IMR-90 (cell line): ENCODE measurements at regions not wholly inside any gene's neighbourhood (a gene's known extent, or its start where the extent isn't known, plus 50 kb on each side); places are given as distances from the start of the nearest gene placed in this dataset.

Source experiments
- ATAC-seq: fragments of 200-7000 bp; cut with Tn5 transposase; 2 replicates; pipeline ENCODE4 v1.9.1; 2020; ENCODE audit warnings: low read depth, mild to moderate bottlenecking, moderate library complexity
- BruUV-seq: library from RNA; stranded (reverse); fragments of 400-500 nt; replicated peaks from 2 replicates; lab custom pipeline; 2021; lab: Mats Ljungman, UMichigan
- CTCF ChIA-PET: fragments of 300-600 bp; formaldehyde crosslinking; extraction: SDS; loops from one replicate; lab custom pipeline; 2021; ENCODE audit warnings: antibody characterized with exemption; lab: Yijun Ruan, JAX
- POLR2A ChIA-PET: fragments of 300-600 bp; sonication (Branson Sonifier 250); formaldehyde crosslinking; loops from one replicate; lab custom pipeline; 2022; ENCODE audit warnings: antibody characterized with exemption; ENCODE audit not compliant: unreplicated experiment; lab: Charles Lee
- DNase-seq: peaks from one replicate; pipeline ENCODE4 v3.0.0; 2013
- H2AFZ ChIP-seq: replicated peaks from 2 replicates; pipeline ENCODE3; 2013; ENCODE audit warnings: low read length, mild to moderate bottlenecking; ENCODE audit not compliant: poor library complexity
- H2AK5ac ChIP-seq: 2 replicates; pipeline ENCODE4 v1.6.1; 2013; ENCODE audit warnings: low read depth, low read length, inconsistent platforms
- H2AK9ac ChIP-seq: replicated peaks from 2 replicates; pipeline ENCODE3; 2013; ENCODE audit warnings: mild to moderate bottlenecking, low read depth, low read length, moderate library complexity; ENCODE audit not compliant: poor library complexity
- H2BK120ac ChIP-seq: 2 replicates; pipeline ENCODE4 v1.6.1; 2013; ENCODE audit warnings: low read depth, low read length, inconsistent platforms
- H2BK15ac ChIP-seq: 3 replicates; pipeline ENCODE4 v1.6.1; 2013; ENCODE audit warnings: low read depth, low read length, inconsistent platforms
- H2BK20ac ChIP-seq: 2 replicates; pipeline ENCODE4 v1.6.1; 2013; ENCODE audit warnings: low read depth, mild to moderate bottlenecking, inconsistent platforms, low read length, moderate library complexity
- H2BK5ac ChIP-seq: 2 replicates; pipeline ENCODE4 v1.6.1; 2013; ENCODE audit warnings: mild to moderate bottlenecking, low read depth, low read length, inconsistent platforms; ENCODE audit not compliant: poor library complexity, severe bottlenecking
- H3K14ac ChIP-seq: replicated peaks from 2 replicates; pipeline ENCODE4 v1.6.1; 2013; ENCODE audit warnings: low read depth, low read length, inconsistent platforms
- H3K18ac ChIP-seq: 2 replicates; pipeline ENCODE4 v1.6.1; 2013; ENCODE audit warnings: low read depth, low read length, control low read depth
- H3K23ac ChIP-seq: 2 replicates; pipeline ENCODE4 v1.6.1; 2013; ENCODE audit warnings: low read depth, low read length, inconsistent platforms
- H3K27ac ChIP-seq: 2 replicates; pipeline ENCODE4 v1.5.1; 2013; ENCODE audit warnings: mild to moderate bottlenecking, control low read depth, low read length; ENCODE audit not compliant: insufficient read depth
- H3K27me3 ChIP-seq: 2 replicates; pipeline ENCODE4 v1.6.1; 2013; ENCODE audit warnings: low read length; ENCODE audit not compliant: control insufficient read depth, insufficient read depth
- H3K36me3 ChIP-seq: 2 replicates; pipeline ENCODE4 v1.6.1; 2013; ENCODE audit warnings: low read length, mixed read lengths; ENCODE audit not compliant: control insufficient read depth, insufficient read depth
- H3K4ac ChIP-seq: 2 replicates; pipeline ENCODE4 v1.6.1; 2013; ENCODE audit warnings: low read depth, low read length, inconsistent platforms
- H3K4me1 ChIP-seq: 2 replicates; pipeline ENCODE4 v1.6.1; 2013; ENCODE audit warnings: low read length, mixed read lengths; ENCODE audit not compliant: control insufficient read depth, insufficient read depth
- H3K4me2 ChIP-seq: 2 replicates; pipeline ENCODE4 v1.6.1; 2013; ENCODE audit warnings: low read depth, mild to moderate bottlenecking, control low read depth, low read length, moderate library complexity
- H3K4me3 ChIP-seq: 2 replicates; pipeline ENCODE4 v1.5.1; 2013; ENCODE audit warnings: low read depth, mild to moderate bottlenecking, control low read depth, low read length, moderate library complexity; ENCODE audit not compliant: insufficient read depth
- H3K56ac ChIP-seq: 2 replicates; pipeline ENCODE4 v1.6.1; 2013; ENCODE audit warnings: low read length, inconsistent platforms; ENCODE audit not compliant: insufficient read depth; ENCODE audit errors: extremely low read depth
- H3K79me1 ChIP-seq, 2 experiments: 2 replicates each; pipeline ENCODE4 v1.6.1; 2013; ENCODE audit warnings: low read length in 2 of 2, inconsistent platforms in 1 of 2, low read depth in 1 of 2
- H3K9ac ChIP-seq: 2 replicates; pipeline ENCODE4 v1.6.1; 2013; ENCODE audit warnings: low read depth, low read length, control low read depth
- H3K9me1 ChIP-seq: 2 replicates; pipeline ENCODE4 v1.6.1; 2013; ENCODE audit warnings: low read length, inconsistent platforms; ENCODE audit not compliant: insufficient read depth
- H3K9me3 ChIP-seq: 2 replicates; pipeline ENCODE4 v1.6.1; 2013; ENCODE audit warnings: low read length; ENCODE audit not compliant: control insufficient read depth, insufficient read depth
- H4K20me1 ChIP-seq: 2 replicates; pipeline ENCODE4 v1.6.1; 2013; ENCODE audit warnings: low read length, inconsistent platforms; ENCODE audit not compliant: insufficient read depth
- H4K5ac ChIP-seq: 2 replicates; pipeline ENCODE4 v1.6.1; 2013; ENCODE audit warnings: mild to moderate bottlenecking, low read depth, low read length, control low read depth
- H4K8ac ChIP-seq, 2 experiments: 2 replicates each; pipeline ENCODE4 v1.6.1; 2013; ENCODE audit warnings: low read depth in 2 of 2, low read length in 2 of 2, control low read depth in 1 of 2, inconsistent platforms in 1 of 2
- H4K91ac ChIP-seq: 2 replicates; pipeline ENCODE4 v1.6.1; 2013; ENCODE audit warnings: low read depth, low read length, inconsistent platforms; ENCODE audit not compliant: insufficient read depth
- CEBPB ChIP-seq: IDR thresholded peaks from 2 replicates; pipeline ENCODE4 v1.6.1; 2012; ENCODE audit warnings: low read depth, low read length, improper control_type of control experiment
- CHD1 ChIP-seq: IDR thresholded peaks from 2 replicates; pipeline ENCODE4 v1.6.1; 2012; ENCODE audit warnings: low read depth, low read length, improper control_type of control experiment
- FOS ChIP-seq: fragments of 150-350 bp; IDR thresholded peaks from 2 replicates; pipeline ENCODE4 v1.6.1; 2016; ENCODE audit warnings: low read depth, low read length
- MAFK ChIP-seq: IDR thresholded peaks from 2 replicates; pipeline ENCODE4 v1.6.1; 2012; ENCODE audit warnings: low read depth, low read length, improper control_type of control experiment
- MXI1 ChIP-seq: IDR thresholded peaks from 2 replicates; pipeline ENCODE4 v1.6.1; 2012; ENCODE audit warnings: low read depth, mild to moderate bottlenecking, low read length, moderate library complexity, borderline replicate concordance
- NFE2L2 ChIP-seq: fragments of 150-350 bp; IDR thresholded peaks from 2 replicates; pipeline ENCODE4 v1.6.1; 2016; ENCODE audit warnings: low read depth, mild to moderate bottlenecking, low read length
- POLR2A ChIP-seq: IDR thresholded peaks from 2 replicates; pipeline ENCODE4 v1.6.1; 2012; ENCODE audit warnings: mild to moderate bottlenecking, low read depth, low read length
- RAD21 ChIP-seq: IDR thresholded peaks from 2 replicates; pipeline ENCODE4 v1.6.1; 2012; ENCODE audit warnings: low read length, improper control_type of control experiment
- RCOR1 ChIP-seq: IDR thresholded peaks from 2 replicates; pipeline ENCODE4 v1.6.1; 2012; ENCODE audit warnings: mild to moderate bottlenecking, low read length, improper control_type of control experiment; ENCODE audit not compliant: insufficient replicate concordance
- RFX5 ChIP-seq: IDR thresholded peaks from 2 replicates; pipeline ENCODE4 v1.8.0; 2012; ENCODE audit warnings: low read depth, mild to moderate bottlenecking, low read length, moderate library complexity
- WGBS, 2 experiments: methylation state at CpG; one replicate each; pipeline versions ENCODE4 v1.1.5 to v1.1.7; 2013; ENCODE audit warnings: missing lambda C conversion rate in 2 of 2; ENCODE audit not compliant: insufficient read length in 1 of 2; ENCODE audit errors: extremely low coverage in 2 of 2; 5-methylcytosine and 5-hydroxymethylcytosine counted together
- dilution Hi-C: fragments of 300-500 bp; cut with HindIII; formaldehyde crosslinking; loops from one replicate; pipeline ENCODE4 v1.14.3; 2018; ENCODE audit warnings: low sequenced_read_pairs; ENCODE audit not compliant: unreplicated experiment
- in situ Hi-C: fragments of 300-500 bp; cut with MboI; formaldehyde crosslinking; loops from 3 replicates; pipeline ENCODE4 v1.14.3; 2019; ENCODE audit warnings: low sequenced_read_pairs, inconsistent platforms, mixed read lengths
- intact Hi-C: fragments of 100-400 bp; cut with micrococcal nuclease; formaldehyde crosslinking; loops from 2 replicates; pipeline ENCODE4 v1.10.0; 2022
- TF ChIP-seq, protein P1 (sequence below): fragments of 150-350 bp; IDR thresholded peaks from 2 replicates; pipeline ENCODE4 v1.6.1; 2016; ENCODE audit warnings: low read depth, mild to moderate bottlenecking, low read length, moderate library complexity, borderline replicate concordance
- TF ChIP-seq, protein P2 (sequence below): conservative IDR thresholded peaks from 2 replicates; pipeline ENCODE4 v1.5.1; 2012; ENCODE audit warnings: mild to moderate bottlenecking, low read depth, low read length, improper control_type of control experiment
- TF ChIP-seq, protein P3 (sequence below): fragments of 150-350 bp; IDR thresholded peaks from 2 replicates; pipeline ENCODE4 v1.6.1; 2017; ENCODE audit warnings: mild to moderate bottlenecking, antibody characterized with exemption, low read length, low read depth

DNA sequence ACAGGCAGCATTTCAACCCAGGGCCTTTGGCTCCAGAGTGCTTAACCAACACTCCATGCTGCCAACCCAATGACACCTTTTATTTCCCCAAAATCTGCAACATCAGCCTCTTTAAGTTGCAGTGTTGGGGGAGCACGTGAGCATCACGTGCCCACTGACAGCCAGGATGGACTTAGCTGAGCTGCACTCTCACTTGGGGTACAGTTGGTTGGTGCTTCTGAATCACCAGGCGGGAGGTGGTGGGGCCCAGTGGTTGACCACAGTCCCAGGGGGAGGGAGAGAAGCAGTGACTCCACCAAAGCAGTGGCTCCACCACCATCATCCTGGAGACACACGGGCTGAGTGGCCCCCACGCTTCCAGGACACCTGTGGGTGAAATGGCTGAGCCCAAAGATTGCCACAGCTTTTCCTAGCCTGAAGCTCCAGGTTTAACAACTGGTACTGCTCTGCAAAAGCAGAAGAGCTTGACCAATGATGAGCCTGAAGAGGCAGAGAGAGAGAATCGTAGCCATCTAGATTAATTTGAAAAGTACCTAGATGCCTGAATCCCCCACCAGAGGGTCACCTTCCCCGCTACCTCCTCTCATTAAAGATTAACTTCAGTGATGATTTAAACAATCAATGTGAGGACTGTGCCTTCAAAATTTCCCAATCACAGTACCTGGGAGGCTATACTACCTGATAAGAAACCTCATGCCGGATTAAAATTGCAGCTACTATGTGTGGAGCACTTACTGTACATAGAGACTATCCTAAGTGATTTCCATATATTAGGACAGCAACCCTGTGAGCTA, 193.8 kb downstream of the FOXO1 start:
- intact Hi-C loops, result no loop called here
- CTCF ChIA-PET, result no interaction called here

More for the DNA sequence above, 193.8 kb downstream of the FOXO1 start:
- POLR2A ChIA-PET, result no interaction called here
- H3K36me3 ChIP-seq, result no peaks in the 10 kb centered on the region
- H3K27me3 ChIP-seq, result no peaks in the 10 kb centered on the region
- no peak overlapping the region for H3K27ac ChIP-seq
- no peak overlapping the region for H3K9ac ChIP-seq
- H3K18ac ChIP-seq, result no peak overlapping the region
- H2BK15ac ChIP-seq, result no peak overlapping the region
- H4K5ac ChIP-seq, result no peak overlapping the region
- H3K4me3 ChIP-seq, result no peak overlapping the region
- no peak overlapping the region for H4K8ac ChIP-seq
- H2AFZ ChIP-seq, result no peak overlapping the region
- H2BK120ac ChIP-seq, result no peak overlapping the region
- TF ChIP-seq RCOR1 (no peak), CEBPB (no peak), MXI1 (no peak), RAD21 (no peak), FOS (no peak), NFE2L2 (no peak), POLR2A (no peak), MAFK (no peak), RFX5 (no peak), CHD1 (no peak)
- TF ChIP-seq, protein P1, sequence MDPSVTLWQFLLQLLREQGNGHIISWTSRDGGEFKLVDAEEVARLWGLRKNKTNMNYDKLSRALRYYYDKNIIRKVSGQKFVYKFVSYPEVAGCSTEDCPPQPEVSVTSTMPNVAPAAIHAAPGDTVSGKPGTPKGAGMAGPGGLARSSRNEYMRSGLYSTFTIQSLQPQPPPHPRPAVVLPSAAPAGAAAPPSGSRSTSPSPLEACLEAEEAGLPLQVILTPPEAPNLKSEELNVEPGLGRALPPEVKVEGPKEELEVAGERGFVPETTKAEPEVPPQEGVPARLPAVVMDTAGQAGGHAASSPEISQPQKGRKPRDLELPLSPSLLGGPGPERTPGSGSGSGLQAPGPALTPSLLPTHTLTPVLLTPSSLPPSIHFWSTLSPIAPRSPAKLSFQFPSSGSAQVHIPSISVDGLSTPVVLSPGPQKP, result no peak
- TF ChIP-seq, protein P2, sequence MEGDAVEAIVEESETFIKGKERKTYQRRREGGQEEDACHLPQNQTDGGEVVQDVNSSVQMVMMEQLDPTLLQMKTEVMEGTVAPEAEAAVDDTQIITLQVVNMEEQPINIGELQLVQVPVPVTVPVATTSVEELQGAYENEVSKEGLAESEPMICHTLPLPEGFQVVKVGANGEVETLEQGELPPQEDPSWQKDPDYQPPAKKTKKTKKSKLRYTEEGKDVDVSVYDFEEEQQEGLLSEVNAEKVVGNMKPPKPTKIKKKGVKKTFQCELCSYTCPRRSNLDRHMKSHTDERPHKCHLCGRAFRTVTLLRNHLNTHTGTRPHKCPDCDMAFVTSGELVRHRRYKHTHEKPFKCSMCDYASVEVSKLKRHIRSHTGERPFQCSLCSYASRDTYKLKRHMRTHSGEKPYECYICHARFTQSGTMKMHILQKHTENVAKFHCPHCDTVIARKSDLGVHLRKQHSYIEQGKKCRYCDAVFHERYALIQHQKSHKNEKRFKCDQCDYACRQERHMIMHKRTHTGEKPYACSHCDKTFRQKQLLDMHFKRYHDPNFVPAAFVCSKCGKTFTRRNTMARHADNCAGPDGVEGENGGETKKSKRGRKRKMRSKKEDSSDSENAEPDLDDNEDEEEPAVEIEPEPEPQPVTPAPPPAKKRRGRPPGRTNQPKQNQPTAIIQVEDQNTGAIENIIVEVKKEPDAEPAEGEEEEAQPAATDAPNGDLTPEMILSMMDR, result no peak
- TF ChIP-seq, protein P3, sequence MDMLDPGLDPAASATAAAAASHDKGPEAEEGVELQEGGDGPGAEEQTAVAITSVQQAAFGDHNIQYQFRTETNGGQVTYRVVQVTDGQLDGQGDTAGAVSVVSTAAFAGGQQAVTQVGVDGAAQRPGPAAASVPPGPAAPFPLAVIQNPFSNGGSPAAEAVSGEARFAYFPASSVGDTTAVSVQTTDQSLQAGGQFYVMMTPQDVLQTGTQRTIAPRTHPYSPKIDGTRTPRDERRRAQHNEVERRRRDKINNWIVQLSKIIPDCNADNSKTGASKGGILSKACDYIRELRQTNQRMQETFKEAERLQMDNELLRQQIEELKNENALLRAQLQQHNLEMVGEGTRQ, result no peak
- no peak overlapping the region for H2BK5ac ChIP-seq
- H4K20me1 ChIP-seq, result no peaks in the 10 kb centered on the region
- DNase-seq (no peak), ATAC-seq (no peak)
- WGBS, 2 experiments, result 80% methylated on average over 1 of the region's 8 CpGs; no CpG with 5 or more reads in 1 of the 2 experiments
- no peak overlapping the region for H3K4me2 ChIP-seq
- no peak overlapping the region for H3K56ac ChIP-seq
- no peaks in the 10 kb centered on the region for H3K79me1 ChIP-seq
- dilution Hi-C loops, result no loop called here
- in situ Hi-C loops, result no loop called here
- H4K91ac ChIP-seq, result no peak overlapping the region
- H3K4ac ChIP-seq, result no peak overlapping the region
- H3K14ac ChIP-seq, result no peak overlapping the region
- no peak overlapping the region for H2BK20ac ChIP-seq
- no peak overlapping the region for H2AK9ac ChIP-seq
- BruUV-seq, result no TSS peak
- no peak overlapping the region for H3K23ac ChIP-seq
- H3K4me1 ChIP-seq, result no peaks in the 10 kb centered on the region
- no peaks in the 10 kb centered on the region for H3K9me3 ChIP-seq
- no peaks in the 10 kb centered on the region for H3K9me1 ChIP-seq
- H2AK5ac ChIP-seq, result no peak overlapping the region
